ENCODE measurements at regions not wholly inside any gene's neighbourhood (a gene's known extent, or its start where the extent isn't known, plus 50 kb on each side); places are given as distances from the start of the nearest gene placed in this dataset.
"Not testable (repeated sequence)": the region's sequence is repeated elsewhere in the genome, so short reads cannot be mapped to it uniquely, and the experiment has no call there.

GRCh38 chr4:159593681-159594080 is 490.8 kb downstream of the RAPGEF2 start:
- H3K27ac ChIP-seq (replicated peaks in 1 of 4), result no peak overlapping the region
- intact Hi-C loops (cut with DNase I), result no loop called here
- H3K27me3 ChIP-seq, result no peaks in the 10 kb centered on the region
- H3K4me3 ChIP-seq, result no peak overlapping the region
- TF ChIP-seq POLR2AphosphoS5 (IDR thresholded peaks at IDR 0.05) (no peak), POLR2A (IDR thresholded peaks at IDR 0.05; ENCODE audit: low read depth) (no peak), EP300 (IDR thresholded peaks at IDR 0.05) (no peak), CTCF (IDR thresholded peaks at IDR 0.05) (no peak)
- DNase-seq (ENCODE audit: extremely low spot score), result no peak
- 38% methylated on average over 4 of the region's 4 CpGs for WGBS
- H3K36me3 ChIP-seq, result no peaks in the 10 kb centered on the region
- no peaks in the 10 kb centered on the region for H3K4me1 ChIP-seq
- no peaks in the 10 kb centered on the region for H3K9me3 ChIP-seq

GRCh38 chr4:159594576-159594975 is 491.7 kb downstream of the RAPGEF2 start:
- no peaks in the 10 kb centered on the region for H3K4me1 ChIP-seq
- no peak overlapping the region for H3K4me3 ChIP-seq
- H3K27me3 ChIP-seq, result no peaks in the 10 kb centered on the region
- 68% methylated on average over 2 of the region's 2 CpGs for WGBS
- H3K36me3 ChIP-seq, result no peaks in the 10 kb centered on the region
- intact Hi-C loops (cut with DNase I), result no loop called here
- no peaks in the 10 kb centered on the region for H3K9me3 ChIP-seq
- TF ChIP-seq CTCF (IDR thresholded peaks at IDR 0.05) (no peak), POLR2A (IDR thresholded peaks at IDR 0.05; ENCODE audit: low read depth) (no peak), POLR2AphosphoS5 (IDR thresholded peaks at IDR 0.05) (no peak), EP300 (IDR thresholded peaks at IDR 0.05) (no peak)
- no peak overlapping the region for H3K27ac ChIP-seq (replicated peaks in 1 of 4)
- no peak for DNase-seq (ENCODE audit: extremely low spot score)

GRCh38 chr4:159595101-159595500 is 492.2 kb downstream of the RAPGEF2 start:
- H3K4me3 ChIP-seq; H3K4me1 ChIP-seq; intact Hi-C loops (cut with DNase I); DNase-seq (ENCODE audit: extremely low spot score); H3K27me3 ChIP-seq; H3K36me3 ChIP-seq; H3K9me3 ChIP-seq; H3K27ac ChIP-seq (replicated peaks in 1 of 4): not testable (repeated sequence)
- 84% methylated on average over 4 of the region's 4 CpGs for WGBS

- H3K27ac ChIP-seq (replicated peaks in 1 of 4), result no peak overlapping the region
- intact Hi-C loops (cut with DNase I), result no loop called here
Observed at GRCh38 chr4:159598602-159599001, 495.7 kb downstream of the RAPGEF2 start.

GRCh38 chr4:159600061-159600460 is 497.2 kb downstream of the RAPGEF2 start:
- 65% methylated on average over 2 of the region's 2 CpGs for WGBS
- TF ChIP-seq CTCF (IDR thresholded peaks at IDR 0.05) (no peak), POLR2AphosphoS5 (IDR thresholded peaks at IDR 0.05) (no peak), POLR2A (IDR thresholded peaks at IDR 0.05; ENCODE audit: low read depth) (no peak), EP300 (IDR thresholded peaks at IDR 0.05) (no peak)
- Histone ChIP-seq H3K27me3 (no peaks in the 10 kb centered on the region), H3K9me3 (no peaks in the 10 kb centered on the region), H3K4me1 (no peaks in the 10 kb centered on the region), H3K4me3 (no peak overlapping the region), H3K36me3 (no peaks in the 10 kb centered on the region), H3K27ac (replicated peaks in 1 of 4) (no peak overlapping the region)
- intact Hi-C loops (cut with DNase I), result no loop called here
- DNase-seq (ENCODE audit: extremely low spot score), result no peak

More at GRCh38 chr4:159598602-159599001, 495.7 kb downstream of the RAPGEF2 start:
- no peak for DNase-seq (ENCODE audit: extremely low spot score)
- TF ChIP-seq CTCF (IDR thresholded peaks at IDR 0.05), result no peak
- TF ChIP-seq POLR2AphosphoS5 (IDR thresholded peaks at IDR 0.05), result no peak
- TF ChIP-seq EP300 (IDR thresholded peaks at IDR 0.05), result no peak
- no peak for TF ChIP-seq POLR2A (IDR thresholded peaks at IDR 0.05; ENCODE audit: low read depth)
- Histone ChIP-seq H3K36me3 (no peaks in the 10 kb centered on the region), H3K4me1 (no peaks in the 10 kb centered on the region), H3K4me3 (no peak overlapping the region), H3K9me3 (no peaks in the 10 kb centered on the region), H3K27me3 (no peaks in the 10 kb centered on the region)
- WGBS, result 87% methylated on average over 2 of the region's 2 CpGs

All from esophagus muscularis mucosa (tissue), 4 donors.